ENCODE measurements at regions not wholly inside any gene's neighbourhood (a gene's known extent, or its start where the extent isn't known, plus 50 kb on each side); places are given as distances from the start of the nearest gene placed in this dataset.

- Histone ChIP-seq H3K4me1 (peaks cover 0 to 26% (median 0%) of the 10 kb centered on the region in 3 donors), H3K4me3 (no peak overlapping the region), H3K9me3 (no peaks in the 10 kb centered on the region), H3K27ac (no peak overlapping the region), H3K27me3 (peaks cover 0 to 30% (median 0%) of the 10 kb centered on the region in 4 donors), H3K36me3 (no peaks in the 10 kb centered on the region)
- DNase-seq: no peak
- intact Hi-C loops (cut with DNase I): no loop called here
- TF ChIP-seq, protein P1, sequence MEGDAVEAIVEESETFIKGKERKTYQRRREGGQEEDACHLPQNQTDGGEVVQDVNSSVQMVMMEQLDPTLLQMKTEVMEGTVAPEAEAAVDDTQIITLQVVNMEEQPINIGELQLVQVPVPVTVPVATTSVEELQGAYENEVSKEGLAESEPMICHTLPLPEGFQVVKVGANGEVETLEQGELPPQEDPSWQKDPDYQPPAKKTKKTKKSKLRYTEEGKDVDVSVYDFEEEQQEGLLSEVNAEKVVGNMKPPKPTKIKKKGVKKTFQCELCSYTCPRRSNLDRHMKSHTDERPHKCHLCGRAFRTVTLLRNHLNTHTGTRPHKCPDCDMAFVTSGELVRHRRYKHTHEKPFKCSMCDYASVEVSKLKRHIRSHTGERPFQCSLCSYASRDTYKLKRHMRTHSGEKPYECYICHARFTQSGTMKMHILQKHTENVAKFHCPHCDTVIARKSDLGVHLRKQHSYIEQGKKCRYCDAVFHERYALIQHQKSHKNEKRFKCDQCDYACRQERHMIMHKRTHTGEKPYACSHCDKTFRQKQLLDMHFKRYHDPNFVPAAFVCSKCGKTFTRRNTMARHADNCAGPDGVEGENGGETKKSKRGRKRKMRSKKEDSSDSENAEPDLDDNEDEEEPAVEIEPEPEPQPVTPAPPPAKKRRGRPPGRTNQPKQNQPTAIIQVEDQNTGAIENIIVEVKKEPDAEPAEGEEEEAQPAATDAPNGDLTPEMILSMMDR (IDR thresholded peaks at IDR 0.05): no peak
- WGBS, 2 donors: 46 to 65% methylated on average over 3 of the region's 3 CpGs
These were observed 667.1 kb upstream of the PKN2 start for GRCh38 chr1:88016947-88017346.

DNA sequence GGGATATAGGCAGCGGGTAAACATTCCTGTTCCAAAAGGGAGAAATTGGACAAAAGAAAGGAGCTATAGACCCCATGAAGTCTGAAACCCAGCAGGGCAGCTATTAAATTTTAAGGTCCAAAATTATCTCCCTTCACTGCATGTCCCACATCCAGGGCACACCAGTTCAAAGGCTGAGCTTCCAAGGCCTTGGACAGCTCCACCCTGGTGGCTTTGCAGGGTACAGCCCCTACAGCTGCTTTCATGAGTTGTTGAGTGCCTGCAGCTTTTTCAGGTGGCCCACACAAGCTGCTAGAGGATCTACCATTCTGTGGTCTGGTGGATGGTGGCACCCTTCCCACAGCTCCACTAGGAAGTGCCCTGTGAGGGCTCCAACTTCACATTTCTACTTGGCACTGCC is 662.5 kb upstream of the PKN2 start:
- Histone ChIP-seq H3K27ac (no peak overlapping the region), H3K36me3 (no peaks in the 10 kb centered on the region), H3K4me1 (peaks cover 0 to 6% (median 0%) of the 10 kb centered on the region in 3 donors), H3K9me3 (no peaks in the 10 kb centered on the region), H3K4me3 (no peak overlapping the region), H3K27me3 (peaks cover 0 to 9% (median 0%) of the 10 kb centered on the region in 4 donors)
- TF ChIP-seq POLR2A (IDR thresholded peaks at IDR 0.05): no peak
- TF ChIP-seq, protein P1 (IDR thresholded peaks at IDR 0.05): no peak
- 0 to 53% methylated on average over 1 of the region's 1 CpG for WGBS, 2 donors
- DNase-seq: no peak
- intact Hi-C loops (cut with DNase I): no loop called here

- 72 to 80% methylated on average over 4 of the region's 4 CpGs for WGBS, 2 donors
- Histone ChIP-seq H3K4me1 (no peaks in the 10 kb centered on the region), H3K27me3 (peaks cover 0 to 9% (median 0%) of the 10 kb centered on the region in 4 donors), H3K9me3 (no peaks in the 10 kb centered on the region), H3K4me3 (no peak overlapping the region), H3K27ac (no peak overlapping the region), H3K36me3 (no peaks in the 10 kb centered on the region)
- intact Hi-C loops (cut with DNase I): no loop called here
- no peak for DNase-seq
- TF ChIP-seq, protein P1 (IDR thresholded peaks at IDR 0.05): no peak
- no peak for TF ChIP-seq POLR2A (IDR thresholded peaks at IDR 0.05)
These were observed 661.6 kb upstream of the PKN2 start for GRCh38 chr1:88022516-88022915.

DNA sequence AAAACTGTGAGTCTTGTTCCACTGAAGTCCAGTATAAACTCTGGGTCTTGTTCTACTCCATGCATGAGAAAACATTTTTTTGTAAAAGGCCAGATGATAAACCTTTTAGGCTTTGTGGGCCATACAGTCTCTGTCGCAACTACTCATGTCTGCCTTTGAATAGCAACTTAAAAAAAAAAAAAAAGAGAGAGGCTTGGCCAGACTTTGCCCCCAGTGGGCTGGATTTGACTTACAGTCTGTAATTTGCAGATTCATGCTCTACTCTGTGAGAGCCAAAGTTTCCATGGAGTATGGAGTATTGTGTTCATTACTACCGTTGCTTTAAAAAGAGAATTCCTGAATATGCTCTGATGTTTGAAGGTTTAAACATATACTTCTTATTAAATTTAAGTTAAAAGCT is 654.9 kb upstream of the PKN2 start:
- DNase-seq: no peak
- H3K36me3 ChIP-seq: no peaks in the 10 kb centered on the region
- intact Hi-C loops (cut with DNase I): no loop called here
- no peaks in the 10 kb centered on the region for H3K9me3 ChIP-seq
- H3K4me3 ChIP-seq: no peak overlapping the region
- 88 to 91% methylated on average over 2 of the region's 2 CpGs for WGBS, 2 donors
- no peaks in the 10 kb centered on the region for H3K4me1 ChIP-seq
- H3K27ac ChIP-seq: no peak overlapping the region
- TF ChIP-seq, protein P1 (IDR thresholded peaks at IDR 0.05): no peak
- TF ChIP-seq POLR2A (IDR thresholded peaks at IDR 0.05): no peak
- no peaks in the 10 kb centered on the region for H3K27me3 ChIP-seq

- TF ChIP-seq, protein P1 (IDR thresholded peaks at IDR 0.05): no peak
- no peak for TF ChIP-seq POLR2A (IDR thresholded peaks at IDR 0.05)
These were observed 654.2 kb upstream of the PKN2 start for GRCh38 chr1:88029899-88030298.

More at GRCh38 chr1:88029899-88030298, 654.2 kb upstream of the PKN2 start:
- Histone ChIP-seq H3K4me1 (no peaks in the 10 kb centered on the region), H3K4me3 (no peak overlapping the region), H3K36me3 (no peaks in the 10 kb centered on the region), H3K27ac (no peak overlapping the region), H3K9me3 (no peaks in the 10 kb centered on the region), H3K27me3 (no peaks in the 10 kb centered on the region)
- intact Hi-C loops (cut with DNase I): no loop called here
- DNase-seq: no peak
